H1 (cell line): ENCODE measurements at regions not wholly inside any gene's neighbourhood (a gene's known extent, or its start where the extent isn't known, plus 50 kb on each side); places are given as distances from the start of the nearest gene placed in this dataset.

ENCODE experiments used
- TBP ChIP-seq: IDR thresholded peaks from 2 replicates; pipeline ENCODE4 v1.6.1; 2011; ENCODE audit warnings: low read depth, low read length, improper control_type of control experiment

DNA sequence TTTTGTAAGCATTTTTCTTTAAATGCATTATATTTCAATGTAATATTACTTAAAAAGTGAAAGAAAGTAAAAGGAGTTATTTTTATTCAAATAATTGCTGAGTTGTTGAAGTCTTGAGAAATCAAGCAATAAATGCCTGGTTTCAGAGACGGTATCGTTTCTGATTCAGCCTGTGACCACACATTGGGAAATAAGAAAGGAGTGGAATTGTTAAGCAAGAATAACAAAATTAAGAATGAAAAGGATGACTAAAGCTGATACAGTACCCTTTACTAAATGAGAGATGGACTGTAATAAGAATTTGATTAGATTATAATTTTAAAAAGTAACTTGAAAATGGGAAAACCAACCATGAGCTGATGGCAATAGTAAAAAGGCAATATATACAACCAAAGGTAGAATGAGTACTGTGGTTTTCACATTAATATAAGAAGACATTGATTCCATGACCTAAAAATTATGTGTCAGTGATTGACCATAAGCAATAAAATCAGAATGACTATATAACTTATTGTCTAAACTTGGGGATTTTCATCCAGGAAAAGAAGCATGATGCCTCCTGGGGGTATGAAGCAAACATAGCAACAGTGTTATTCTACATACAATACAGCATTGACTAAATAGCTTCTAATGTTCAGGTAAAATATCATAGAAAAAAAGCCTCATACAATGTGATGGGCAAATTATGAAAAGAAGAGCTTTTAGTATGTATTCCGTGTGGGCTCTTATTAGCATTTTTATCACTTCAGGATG is 101.9 kb upstream of the PRDM9 start (continued):
- TF ChIP-seq TBP, result no peak
